BJ (cell line): ENCODE measurements at regions not wholly inside any gene's neighbourhood (a gene's known extent, or its start where the extent isn't known, plus 50 kb on each side); places are given as distances from the start of the nearest gene placed in this dataset.

Experiments used
- CTCF ChIA-PET: fragments of 350-600 bp; formaldehyde crosslinking; extraction: SDS; loops from one replicate; lab custom pipeline; 2021; ENCODE audit warnings: antibody characterized with exemption, inconsistent platforms; lab: Yijun Ruan, JAX
- POLR2A ChIA-PET: fragments of 300-600 bp; sonication (Branson Sonifier 250); formaldehyde crosslinking; extraction: SDS; loops from one replicate; lab custom pipeline; 2021; ENCODE audit warnings: antibody characterized with exemption; lab: Charles Lee
- DNase-seq: peaks from one replicate; pipeline ENCODE4 v3.0.0-alpha.2; 2011; ENCODE audit warnings: low read depth
- H3K27me3 ChIP-seq: 2 replicates; pipeline ENCODE4 v1.6.0; 2011; ENCODE audit warnings: low read length; ENCODE audit not compliant: control insufficient read depth, insufficient read depth
- H3K36me3 ChIP-seq: 2 replicates; pipeline ENCODE4 v1.5.1; 2011; ENCODE audit warnings: low read length; ENCODE audit not compliant: control insufficient read depth, insufficient read depth
- H3K4me3 ChIP-seq: 2 replicates; pipeline ENCODE4 v1.5.1; 2011; ENCODE audit warnings: low read depth, mild to moderate bottlenecking, control low read depth, low read length
- CTCF ChIP-seq: IDR thresholded peaks from 2 replicates; pipeline ENCODE4 v1.5.1; 2011; ENCODE audit warnings: low read depth, mild to moderate bottlenecking, control low read depth, inconsistent platforms, low read length, moderate library complexity; ENCODE audit not compliant: insufficient read depth

GRCh38 chr1:69258842-69259241 is 308.9 kb upstream of the LRRC7 start:
- Histone ChIP-seq H3K36me3 (no peaks in the 10 kb centered on the region), H3K4me3 (no peak overlapping the region), H3K27me3 (no peaks in the 10 kb centered on the region)
- ChIA-PET CTCF (interaction anchor here (1.1 kb wide), 1 partner anchor 10 kb away, joined by 3 read pairs; no protein-coding TSS in a partner anchor), POLR2A (no interaction called here)
- TF ChIP-seq CTCF, result no peak
- DNase-seq, result no peak

DNA sequence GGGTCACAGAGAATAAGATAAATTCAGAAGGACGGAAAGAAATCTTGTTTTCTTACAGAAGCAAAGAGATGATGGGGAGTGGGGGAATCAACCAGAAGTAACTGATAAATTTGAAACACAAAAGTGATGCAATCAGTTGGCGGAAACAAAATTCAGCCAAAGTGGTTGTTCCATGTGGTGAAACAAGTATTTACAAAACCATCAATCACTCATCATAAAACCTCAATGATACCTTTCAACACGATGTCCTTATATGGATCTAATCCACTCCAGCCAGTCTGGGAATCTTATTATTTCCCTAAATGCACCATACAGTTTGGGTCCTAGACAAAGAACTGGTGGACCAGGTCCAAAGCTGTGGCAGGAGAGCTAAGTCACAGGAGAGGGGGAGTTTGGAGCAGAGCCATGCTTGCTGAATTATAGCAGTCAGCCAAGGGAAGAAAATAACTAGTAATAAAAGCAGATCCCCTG is 303.8 kb upstream of the LRRC7 start:
- no peaks in the 10 kb centered on the region for H3K27me3 ChIP-seq
- no peak for DNase-seq
- POLR2A ChIA-PET, result no interaction called here
- H3K4me3 ChIP-seq, result no peak overlapping the region
- CTCF ChIA-PET, result no interaction called here
- TF ChIP-seq CTCF, result no peak
- no peaks in the 10 kb centered on the region for H3K36me3 ChIP-seq

GRCh38 chr1:69269491-69269890 is 298.2 kb upstream of the LRRC7 start:
- Histone ChIP-seq H3K27me3 (no peaks in the 10 kb centered on the region), H3K4me3 (no peak overlapping the region), H3K36me3 (no peaks in the 10 kb centered on the region)
- POLR2A ChIA-PET, result no interaction called here
- CTCF ChIA-PET, result interaction anchor here (1.0 kb wide), 1 partner anchor 468 kb away, joined by 3 read pairs; no protein-coding TSS in a partner anchor
- no peak for DNase-seq
- no peak for TF ChIP-seq CTCF

- no peak for TF ChIP-seq CTCF
- ChIA-PET POLR2A (no interaction called here), CTCF (no interaction called here)
- Histone ChIP-seq H3K4me3 (no peak overlapping the region), H3K36me3 (no peaks in the 10 kb centered on the region), H3K27me3 (no peaks in the 10 kb centered on the region)
- DNase-seq, result no peak
Measured at GRCh38 chr1:69271587-69272125, 296.1 kb upstream of the LRRC7 start.

DNA sequence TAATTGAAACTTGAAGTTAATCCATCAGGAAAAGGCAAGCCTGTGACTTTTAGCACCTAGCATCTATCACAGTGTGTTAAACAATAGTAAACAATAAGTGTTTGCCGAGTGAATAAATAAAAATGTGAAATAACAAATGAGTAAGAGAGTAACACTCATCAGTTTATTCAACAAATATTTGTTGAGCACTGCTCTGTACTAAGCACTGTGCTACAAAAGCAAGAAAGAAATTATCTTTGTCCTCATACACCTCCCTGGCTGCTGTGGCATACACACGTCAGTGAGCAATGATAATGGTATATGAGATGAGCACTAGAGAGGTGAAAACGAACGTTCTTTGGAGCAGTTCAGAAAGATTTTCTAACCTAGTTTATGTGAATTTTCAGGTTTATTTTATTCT is 295.0 kb upstream of the LRRC7 start:
- no peaks in the 10 kb centered on the region for H3K27me3 ChIP-seq
- no peaks in the 10 kb centered on the region for H3K36me3 ChIP-seq
- CTCF ChIA-PET, result no interaction called here
- POLR2A ChIA-PET, result no interaction called here
- DNase-seq, result no peak
- TF ChIP-seq CTCF, result no peak
- no peak overlapping the region for H3K4me3 ChIP-seq
